ENCODE measurements at regions not wholly inside any gene's neighbourhood (a gene's known extent, or its start where the extent isn't known, plus 50 kb on each side); places are given as distances from the start of the nearest gene placed in this dataset.

- no peak for TF ChIP-seq CTCF (conservative IDR thresholded peaks at IDR 0.05 in 1 of 2, IDR thresholded peaks at IDR 0.05 in 1 of 2; ENCODE audit: low read depth in 1 of 2, low read length in 2 of 2)
- no peak for TF ChIP-seq EZH2 (IDR thresholded peaks at IDR 0.05; ENCODE audit: low read length, missing control alignments)
These were observed 161.0 kb upstream of the PRKD1 start for GRCh38 chr14:30088620-30089019.
